ENCODE measurements at regions not wholly inside any gene's neighbourhood (a gene's known extent, or its start where the extent isn't known, plus 50 kb on each side); places are given as distances from the start of the nearest gene placed in this dataset.

DNA sequence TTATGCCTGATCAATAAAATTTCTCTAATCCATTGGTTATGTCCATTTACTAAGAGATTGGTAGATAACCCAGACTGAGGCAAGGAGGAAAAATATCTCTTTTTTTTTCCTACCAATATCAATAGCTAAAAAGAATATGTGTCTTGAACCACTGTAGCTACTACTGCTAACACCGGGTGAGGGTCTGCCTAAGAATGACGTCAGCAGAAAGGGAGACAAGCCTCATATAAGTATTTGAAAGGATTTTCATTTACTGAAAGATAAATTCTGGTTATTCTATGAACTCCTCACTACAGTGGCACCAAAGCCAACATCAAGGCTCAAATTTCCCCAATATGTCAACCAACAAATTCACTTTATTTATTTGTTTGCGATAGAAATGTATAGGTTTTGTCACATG, 389.0 kb upstream of the ALCAM start (continued):
- TF ChIP-seq, protein P1, sequence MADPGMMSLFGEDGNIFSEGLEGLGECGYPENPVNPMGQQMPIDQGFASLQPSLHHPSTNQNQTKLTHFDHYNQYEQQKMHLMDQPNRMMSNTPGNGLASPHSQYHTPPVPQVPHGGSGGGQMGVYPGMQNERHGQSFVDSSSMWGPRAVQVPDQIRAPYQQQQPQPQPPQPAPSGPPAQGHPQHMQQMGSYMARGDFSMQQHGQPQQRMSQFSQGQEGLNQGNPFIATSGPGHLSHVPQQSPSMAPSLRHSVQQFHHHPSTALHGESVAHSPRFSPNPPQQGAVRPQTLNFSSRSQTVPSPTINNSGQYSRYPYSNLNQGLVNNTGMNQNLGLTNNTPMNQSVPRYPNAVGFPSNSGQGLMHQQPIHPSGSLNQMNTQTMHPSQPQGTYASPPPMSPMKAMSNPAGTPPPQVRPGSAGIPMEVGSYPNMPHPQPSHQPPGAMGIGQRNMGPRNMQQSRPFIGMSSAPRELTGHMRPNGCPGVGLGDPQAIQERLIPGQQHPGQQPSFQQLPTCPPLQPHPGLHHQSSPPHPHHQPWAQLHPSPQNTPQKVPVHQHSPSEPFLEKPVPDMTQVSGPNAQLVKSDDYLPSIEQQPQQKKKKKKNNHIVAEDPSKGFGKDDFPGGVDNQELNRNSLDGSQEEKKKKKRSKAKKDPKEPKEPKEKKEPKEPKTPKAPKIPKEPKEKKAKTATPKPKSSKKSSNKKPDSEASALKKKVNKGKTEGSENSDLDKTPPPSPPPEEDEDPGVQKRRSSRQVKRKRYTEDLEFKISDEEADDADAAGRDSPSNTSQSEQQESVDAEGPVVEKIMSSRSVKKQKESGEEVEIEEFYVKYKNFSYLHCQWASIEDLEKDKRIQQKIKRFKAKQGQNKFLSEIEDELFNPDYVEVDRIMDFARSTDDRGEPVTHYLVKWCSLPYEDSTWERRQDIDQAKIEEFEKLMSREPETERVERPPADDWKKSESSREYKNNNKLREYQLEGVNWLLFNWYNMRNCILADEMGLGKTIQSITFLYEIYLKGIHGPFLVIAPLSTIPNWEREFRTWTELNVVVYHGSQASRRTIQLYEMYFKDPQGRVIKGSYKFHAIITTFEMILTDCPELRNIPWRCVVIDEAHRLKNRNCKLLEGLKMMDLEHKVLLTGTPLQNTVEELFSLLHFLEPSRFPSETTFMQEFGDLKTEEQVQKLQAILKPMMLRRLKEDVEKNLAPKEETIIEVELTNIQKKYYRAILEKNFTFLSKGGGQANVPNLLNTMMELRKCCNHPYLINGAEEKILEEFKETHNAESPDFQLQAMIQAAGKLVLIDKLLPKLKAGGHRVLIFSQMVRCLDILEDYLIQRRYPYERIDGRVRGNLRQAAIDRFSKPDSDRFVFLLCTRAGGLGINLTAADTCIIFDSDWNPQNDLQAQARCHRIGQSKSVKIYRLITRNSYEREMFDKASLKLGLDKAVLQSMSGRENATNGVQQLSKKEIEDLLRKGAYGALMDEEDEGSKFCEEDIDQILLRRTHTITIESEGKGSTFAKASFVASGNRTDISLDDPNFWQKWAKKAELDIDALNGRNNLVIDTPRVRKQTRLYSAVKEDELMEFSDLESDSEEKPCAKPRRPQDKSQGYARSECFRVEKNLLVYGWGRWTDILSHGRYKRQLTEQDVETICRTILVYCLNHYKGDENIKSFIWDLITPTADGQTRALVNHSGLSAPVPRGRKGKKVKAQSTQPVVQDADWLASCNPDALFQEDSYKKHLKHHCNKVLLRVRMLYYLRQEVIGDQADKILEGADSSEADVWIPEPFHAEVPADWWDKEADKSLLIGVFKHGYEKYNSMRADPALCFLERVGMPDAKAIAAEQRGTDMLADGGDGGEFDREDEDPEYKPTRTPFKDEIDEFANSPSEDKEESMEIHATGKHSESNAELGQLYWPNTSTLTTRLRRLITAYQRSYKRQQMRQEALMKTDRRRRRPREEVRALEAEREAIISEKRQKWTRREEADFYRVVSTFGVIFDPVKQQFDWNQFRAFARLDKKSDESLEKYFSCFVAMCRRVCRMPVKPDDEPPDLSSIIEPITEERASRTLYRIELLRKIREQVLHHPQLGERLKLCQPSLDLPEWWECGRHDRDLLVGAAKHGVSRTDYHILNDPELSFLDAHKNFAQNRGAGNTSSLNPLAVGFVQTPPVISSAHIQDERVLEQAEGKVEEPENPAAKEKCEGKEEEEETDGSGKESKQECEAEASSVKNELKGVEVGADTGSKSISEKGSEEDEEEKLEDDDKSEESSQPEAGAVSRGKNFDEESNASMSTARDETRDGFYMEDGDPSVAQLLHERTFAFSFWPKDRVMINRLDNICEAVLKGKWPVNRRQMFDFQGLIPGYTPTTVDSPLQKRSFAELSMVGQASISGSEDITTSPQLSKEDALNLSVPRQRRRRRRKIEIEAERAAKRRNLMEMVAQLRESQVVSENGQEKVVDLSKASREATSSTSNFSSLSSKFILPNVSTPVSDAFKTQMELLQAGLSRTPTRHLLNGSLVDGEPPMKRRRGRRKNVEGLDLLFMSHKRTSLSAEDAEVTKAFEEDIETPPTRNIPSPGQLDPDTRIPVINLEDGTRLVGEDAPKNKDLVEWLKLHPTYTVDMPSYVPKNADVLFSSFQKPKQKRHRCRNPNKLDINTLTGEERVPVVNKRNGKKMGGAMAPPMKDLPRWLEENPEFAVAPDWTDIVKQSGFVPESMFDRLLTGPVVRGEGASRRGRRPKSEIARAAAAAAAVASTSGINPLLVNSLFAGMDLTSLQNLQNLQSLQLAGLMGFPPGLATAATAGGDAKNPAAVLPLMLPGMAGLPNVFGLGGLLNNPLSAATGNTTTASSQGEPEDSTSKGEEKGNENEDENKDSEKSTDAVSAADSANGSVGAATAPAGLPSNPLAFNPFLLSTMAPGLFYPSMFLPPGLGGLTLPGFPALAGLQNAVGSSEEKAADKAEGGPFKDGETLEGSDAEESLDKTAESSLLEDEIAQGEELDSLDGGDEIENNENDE (IDR thresholded peaks at IDR 0.05; ENCODE audit: insufficient replicate concordance, low read length), result no peak
